ENCODE measurements at regions not wholly inside any gene's neighbourhood (a gene's known extent, or its start where the extent isn't known, plus 50 kb on each side); places are given as distances from the start of the nearest gene placed in this dataset.

DNA sequence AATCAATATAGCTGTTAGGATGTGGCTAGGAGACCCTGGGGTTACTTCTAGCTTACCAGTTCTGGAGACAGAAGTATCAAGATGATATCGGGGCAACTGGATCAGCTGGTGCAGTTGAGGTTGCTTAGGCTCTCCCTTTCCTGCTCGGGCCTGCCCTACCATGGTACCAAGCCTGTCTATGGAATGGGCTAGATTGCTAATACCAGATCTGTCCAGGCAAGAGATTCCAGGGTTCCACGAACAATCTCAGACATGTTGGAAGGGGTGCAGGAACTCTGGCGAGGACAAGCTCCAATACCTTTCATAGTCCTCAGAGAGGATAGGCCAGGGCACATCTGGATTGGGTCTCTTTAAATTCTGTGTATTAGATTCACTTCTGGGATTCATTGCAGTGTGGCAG is 53.8 kb downstream of the ADM start:
- no peak for TF ChIP-seq POLR2AphosphoS5 (IDR thresholded peaks at IDR 0.05; ENCODE audit: low read depth, low read length)
- TF ChIP-seq FOXP2 (optimal IDR thresholded peaks at IDR 0.05; ENCODE audit: borderline replicate concordance, extremely low read depth, extremely low read length, insufficient read depth): no peak
- no peak for TF ChIP-seq REST (IDR thresholded peaks at IDR 0.05; ENCODE audit: insufficient read depth in 1 of 2, low read depth in 2 of 2, low read length in 2 of 2)
- no peak for TF ChIP-seq SIN3A (IDR thresholded peaks at IDR 0.05; ENCODE audit: borderline replicate concordance, insufficient read depth, low read length)
- no peak for TF ChIP-seq TAF1 (IDR thresholded peaks at IDR 0.05; ENCODE audit: borderline replicate concordance, insufficient read depth, low read length)

DNA sequence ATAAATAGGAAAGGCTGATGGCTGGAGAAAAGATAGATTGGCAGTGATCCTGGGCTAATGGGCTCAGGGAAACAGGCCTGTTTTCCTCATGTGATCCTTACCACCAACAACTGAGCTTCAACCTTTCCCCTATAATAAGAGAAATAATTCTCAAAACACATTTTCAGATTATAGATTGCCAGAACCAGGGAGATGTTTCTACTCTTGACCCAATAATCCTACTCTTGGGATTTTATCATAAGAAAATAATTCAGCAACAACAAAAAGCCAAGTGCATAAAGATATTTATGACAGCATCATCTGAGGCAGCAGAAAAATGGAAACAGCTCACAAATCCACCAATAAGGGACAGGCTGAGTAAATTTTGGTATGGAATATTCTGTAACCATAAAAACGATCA is 54.3 kb downstream of the ADM start:
- no peak for TF ChIP-seq REST (IDR thresholded peaks at IDR 0.05; ENCODE audit: insufficient read depth in 1 of 2, low read depth in 2 of 2, low read length in 2 of 2)
- TF ChIP-seq POLR2AphosphoS5 (IDR thresholded peaks at IDR 0.05; ENCODE audit: low read depth, low read length): no peak
- TF ChIP-seq FOXP2 (optimal IDR thresholded peaks at IDR 0.05; ENCODE audit: borderline replicate concordance, extremely low read depth, extremely low read length, insufficient read depth): no peak
- no peak for TF ChIP-seq SIN3A (IDR thresholded peaks at IDR 0.05; ENCODE audit: borderline replicate concordance, insufficient read depth, low read length)
- no peak for TF ChIP-seq TAF1 (IDR thresholded peaks at IDR 0.05; ENCODE audit: borderline replicate concordance, insufficient read depth, low read length)

- TF ChIP-seq FOXP2 (optimal IDR thresholded peaks at IDR 0.05; ENCODE audit: borderline replicate concordance, extremely low read depth, extremely low read length, insufficient read depth): no peak
- no peak for TF ChIP-seq TAF1 (IDR thresholded peaks at IDR 0.05; ENCODE audit: borderline replicate concordance, insufficient read depth, low read length)
- TF ChIP-seq POLR2AphosphoS5 (IDR thresholded peaks at IDR 0.05; ENCODE audit: low read depth, low read length): no peak
- TF ChIP-seq SIN3A (IDR thresholded peaks at IDR 0.05; ENCODE audit: borderline replicate concordance, insufficient read depth, low read length): no peak
- TF ChIP-seq REST (IDR thresholded peaks at IDR 0.05; ENCODE audit: insufficient read depth in 1 of 2, low read depth in 2 of 2, low read length in 2 of 2): no peak
Measured at GRCh38 chr11:10360835-10361234, 56.0 kb downstream of the ADM start.

DNA sequence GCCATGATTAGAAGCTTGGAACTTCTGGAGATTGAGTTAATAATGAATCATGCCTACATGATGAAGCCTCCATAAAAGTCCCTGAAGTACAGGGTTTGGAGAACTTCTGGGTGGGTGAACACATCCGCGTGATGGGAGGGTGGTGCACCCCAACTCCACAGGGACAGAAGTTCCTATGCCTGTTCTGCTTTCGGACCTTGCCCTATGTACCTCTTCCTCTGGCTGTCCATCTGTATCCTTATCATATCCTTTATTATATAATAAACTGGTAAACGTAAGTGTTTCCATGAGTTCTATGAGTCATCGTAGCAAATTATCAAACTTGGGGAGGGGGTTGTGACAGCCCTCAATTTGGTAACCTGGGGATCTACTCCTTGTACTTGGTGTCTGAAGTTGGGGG is 60.2 kb downstream of the ADM start:
- no peak for TF ChIP-seq TAF1 (IDR thresholded peaks at IDR 0.05; ENCODE audit: borderline replicate concordance, insufficient read depth, low read length)
- TF ChIP-seq POLR2AphosphoS5 (IDR thresholded peaks at IDR 0.05; ENCODE audit: low read depth, low read length): no peak
- TF ChIP-seq FOXP2 (optimal IDR thresholded peaks at IDR 0.05; ENCODE audit: borderline replicate concordance, extremely low read depth, extremely low read length, insufficient read depth): no peak
- no peak for TF ChIP-seq REST (IDR thresholded peaks at IDR 0.05; ENCODE audit: insufficient read depth in 1 of 2, low read depth in 2 of 2, low read length in 2 of 2)
- no peak for TF ChIP-seq SIN3A (IDR thresholded peaks at IDR 0.05; ENCODE audit: borderline replicate concordance, insufficient read depth, low read length)

Data from PFSK-1 (cell line).